ENCODE measurements at regions not wholly inside any gene's neighbourhood (a gene's known extent, or its start where the extent isn't known, plus 50 kb on each side); places are given as distances from the start of the nearest gene placed in this dataset.

- Histone ChIP-seq H2BK20ac (ENCODE audit: low read depth, low read length, poor library complexity, severe bottlenecking) (no peak overlapping the region), H3K18ac (ENCODE audit: insufficient read length, low read depth, low read length) (no peak overlapping the region), H2BK120ac (ENCODE audit: low read depth, low read length, poor library complexity, severe bottlenecking) (no peak overlapping the region), H3K56ac (ENCODE audit: insufficient read length, low read depth, low read length) (no peak overlapping the region), H2AK5ac (ENCODE audit: insufficient read length, low read length) (no peak overlapping the region), H3K4ac (ENCODE audit: low read depth, low read length) (no peak overlapping the region), H3K79me2 (ENCODE audit: insufficient read depth, low read length) (no peaks in the 10 kb centered on the region), H2AFZ (ENCODE audit: low read length) (no peak overlapping the region), H2BK12ac (ENCODE audit: insufficient read length, low read depth, low read length) (no peak overlapping the region), H3K9me3 (ENCODE audit: control insufficient read depth, low read depth, low read length) (no peaks in the 10 kb centered on the region), H3K23ac (ENCODE audit: insufficient read length, low read depth, low read length) (no peak overlapping the region), H3K4me2 (ENCODE audit: insufficient read depth, insufficient read length, low read length) (no peak overlapping the region), H4K91ac (ENCODE audit: insufficient read length, low read depth, low read length) (no peak overlapping the region), H2BK5ac (ENCODE audit: insufficient read length, low read length) (no peak overlapping the region), H3K79me1 (ENCODE audit: insufficient read depth, low read depth, low read length, poor library complexity, severe bottlenecking) (no peaks in the 10 kb centered on the region), H3K27ac (ENCODE audit: insufficient read length, low read depth, low read length) (no peak overlapping the region), H4K5ac (ENCODE audit: insufficient read length, low read depth, low read length) (no peak overlapping the region), H3K4me1 (ENCODE audit: insufficient read depth, low read length) (no peaks in the 10 kb centered on the region), H3T11ph (ENCODE audit: low read length) (no peak overlapping the region), H4K8ac (replicated peaks; ENCODE audit: insufficient read length, low read depth, low read length) (no peak overlapping the region), H2BK15ac (ENCODE audit: low read depth, low read length) (no peak overlapping the region), H3K23me2 (ENCODE audit: insufficient read length, low read depth, low read length, poor library complexity, severe bottlenecking) (no peaks in the 10 kb centered on the region), H3K14ac (ENCODE audit: insufficient read depth, low read length) (no peak overlapping the region), H3K9ac (ENCODE audit: extremely low read depth, insufficient read length, low read length) (no peak overlapping the region), H4K20me1 (ENCODE audit: control insufficient read depth, insufficient read depth, insufficient read length) (no peaks in the 10 kb centered on the region), H3K27me3 (ENCODE audit: insufficient read depth, low read length) (no peaks in the 10 kb centered on the region)
- peaks cover 2 to 3% (median 2%) of the 10 kb centered on the region in 3 experiments; a peak in 4 of 7 replicates for H3K36me3 Mint-ChIP-seq (ENCODE audit: insufficient read depth in 1 of 3, low read depth in 3 of 3)
- DNase-seq, result no peak
- H3K9me3 Mint-ChIP-seq, result peaks cover 0 to 5% of the 10 kb centered on the region in 2 experiments; a peak in 3 of 5 replicates
- H3K27me3 Mint-ChIP-seq (ENCODE audit: low read depth), result no peaks in the 10 kb centered on the region
- H3K4me1 Mint-ChIP-seq, result no peaks in the 10 kb centered on the region
- no peak overlapping the region for H3K4me3 Mint-ChIP-seq
- H3K27ac Mint-ChIP-seq, result no peak overlapping the region
- no peak for TF ChIP-seq CTCF (conservative IDR thresholded peaks at IDR 0.05)
- no CpG with 5 or more reads among the region's 3 CpGs for WGBS (ENCODE audit: extremely low coverage, insufficient read length, low lambda C conversion rate)
These were observed 68.9 kb upstream of the SLC5A12 start for GRCh38 chr11:26790738-26791137.
